Retina (tissue), 1 donor: ENCODE measurements at regions not wholly inside any gene's neighbourhood (a gene's known extent, or its start where the extent isn't known, plus 50 kb on each side); places are given as distances from the start of the nearest gene placed in this dataset.
"Not testable (repeated sequence)": the region's sequence is repeated elsewhere in the genome, so short reads cannot be mapped to it uniquely, and the experiment has no call there.

Experiments used
- DNase-seq: peaks from one replicate; pipeline ENCODE4 v3.0.0-alpha.2; 2016

DNA sequence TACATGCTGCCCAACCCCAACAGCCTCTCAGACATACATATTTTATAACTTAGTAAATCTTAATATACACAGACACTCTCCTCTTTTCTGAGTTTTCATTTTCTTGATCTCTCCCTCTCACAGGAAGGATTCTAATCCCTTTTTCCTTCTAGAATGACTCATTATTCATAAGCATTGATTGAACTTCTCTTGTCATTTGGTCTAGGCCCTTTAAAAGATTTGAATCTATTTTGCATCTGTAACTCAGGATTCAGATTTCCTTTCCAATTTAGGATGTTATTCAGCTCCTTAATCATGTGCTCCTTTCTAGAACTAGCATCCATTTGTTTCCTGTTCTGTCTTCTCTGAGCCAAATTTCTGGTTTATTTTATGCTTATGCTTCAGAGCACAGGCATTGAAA lies 624.5 kb upstream of the SGO1 start:
- DNase-seq = no peak

DNA sequence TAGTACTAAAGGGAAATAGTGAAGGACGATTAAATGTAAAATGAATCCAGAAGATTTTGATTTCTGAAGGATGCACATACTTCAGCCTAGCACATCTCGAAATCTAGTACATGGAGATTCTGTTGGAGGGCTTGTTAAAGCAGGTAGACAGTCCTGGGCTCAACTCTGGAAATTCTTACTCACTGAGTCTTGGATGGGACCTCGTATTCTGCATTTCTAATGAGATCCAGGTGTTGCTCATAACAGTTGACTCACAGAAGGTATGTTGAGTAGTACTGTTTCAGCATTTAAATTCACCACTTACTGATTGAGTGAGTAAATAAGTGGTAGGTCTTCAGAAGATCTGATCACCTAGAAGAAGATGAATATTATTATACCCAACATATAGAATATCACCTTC lies 623.4 kb upstream of the SGO1 start:
- DNase-seq = no peak

DNA sequence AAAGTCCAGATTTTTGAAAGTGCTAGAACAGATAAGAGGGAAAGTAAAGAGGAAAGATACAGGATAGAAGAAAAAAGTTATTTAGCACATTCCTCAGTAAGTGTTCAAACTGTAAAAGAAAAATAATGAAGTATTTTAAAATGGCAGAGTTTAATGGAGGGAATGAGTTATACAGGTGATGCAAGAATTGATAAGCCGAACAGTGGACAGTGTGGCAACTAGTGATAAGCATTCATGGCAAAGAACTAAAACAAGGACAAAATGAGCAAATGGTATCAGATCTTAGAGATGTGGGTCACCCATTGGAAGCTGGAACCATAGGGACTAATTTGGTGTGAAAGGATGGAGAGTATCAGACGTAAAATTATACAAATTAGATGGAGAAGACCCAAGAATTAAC lies 622.9 kb upstream of the SGO1 start:
- DNase-seq = no peak

DNA sequence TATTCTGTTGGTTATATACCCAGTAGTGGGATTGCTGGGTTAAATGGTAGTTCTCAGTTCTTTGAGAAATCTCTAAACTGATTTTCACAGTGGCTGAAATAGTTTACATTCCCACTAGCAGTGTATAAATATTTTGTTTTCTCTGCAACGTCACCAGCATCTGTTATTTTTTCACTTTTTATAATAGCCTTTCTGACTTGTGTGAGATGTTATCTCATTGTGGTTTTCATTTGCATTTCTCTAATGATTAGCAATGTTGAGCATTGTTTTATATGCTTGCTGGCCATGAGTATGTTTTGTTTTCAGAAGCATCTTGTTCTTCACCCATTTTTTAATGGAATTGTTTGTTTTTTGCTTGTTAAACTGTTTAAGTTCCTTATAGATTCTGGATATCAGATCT lies 612.7 kb upstream of the SGO1 start:
- no peak for DNase-seq

DNA sequence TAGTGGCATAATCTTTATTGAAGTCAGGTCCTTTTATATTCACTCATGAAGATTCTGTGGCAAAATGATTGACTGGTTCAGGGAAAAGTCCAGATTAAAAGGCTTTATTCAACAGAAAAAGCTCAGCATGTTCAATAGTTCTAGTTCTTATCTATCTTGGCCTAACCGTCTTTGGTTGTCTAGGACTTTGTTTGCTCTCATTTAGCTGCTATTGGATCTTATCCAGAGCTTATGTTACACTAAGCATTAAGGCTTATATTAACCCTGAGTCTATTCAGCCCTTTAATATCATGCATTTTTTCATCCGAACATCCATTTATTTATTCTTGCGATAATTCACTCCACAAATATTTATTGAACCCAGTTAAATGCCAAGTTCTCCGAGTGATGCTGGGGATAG lies 601.0 kb upstream of the SGO1 start:
- DNase-seq = no peak

DNA sequence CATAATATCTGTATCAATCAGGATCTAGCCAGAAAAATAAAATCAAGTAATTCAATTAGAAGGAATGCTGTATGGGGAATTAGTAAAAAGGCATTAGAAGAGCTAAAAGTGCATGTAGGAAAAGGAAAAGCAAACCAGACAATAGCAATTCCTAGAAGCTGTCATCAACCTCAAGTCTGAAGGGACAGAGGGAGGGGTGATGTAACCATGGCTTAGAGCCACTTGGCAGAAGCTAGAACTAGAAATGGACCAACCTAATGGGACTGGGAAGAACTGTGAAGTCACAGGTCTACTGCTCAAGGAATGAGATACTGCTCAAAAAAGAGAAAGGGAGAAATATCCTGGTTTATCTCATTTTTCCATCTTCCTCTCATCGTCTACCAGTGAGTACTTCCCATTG lies 590.7 kb upstream of the SGO1 start:
- DNase-seq = no peak

DNA sequence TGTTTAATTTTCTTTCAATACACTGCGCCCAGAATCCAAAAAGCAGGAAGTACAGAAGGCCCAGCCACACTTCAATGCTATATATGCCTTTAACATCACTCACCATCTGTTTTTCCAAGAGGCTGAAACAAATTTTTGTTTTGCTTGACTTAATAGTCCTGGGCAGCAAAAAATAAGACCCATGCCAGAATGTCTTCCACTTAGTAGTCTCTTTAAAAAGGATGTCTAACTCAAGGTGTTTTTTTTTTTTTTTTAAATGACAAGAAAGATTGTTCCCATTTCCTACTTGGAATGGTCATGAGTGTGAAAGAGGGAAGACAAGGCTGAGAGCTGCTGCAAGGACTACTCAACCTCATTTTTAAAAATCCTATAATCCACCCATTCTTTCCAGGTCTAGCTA lies 590.3 kb upstream of the SGO1 start:
- no peak for DNase-seq

DNA sequence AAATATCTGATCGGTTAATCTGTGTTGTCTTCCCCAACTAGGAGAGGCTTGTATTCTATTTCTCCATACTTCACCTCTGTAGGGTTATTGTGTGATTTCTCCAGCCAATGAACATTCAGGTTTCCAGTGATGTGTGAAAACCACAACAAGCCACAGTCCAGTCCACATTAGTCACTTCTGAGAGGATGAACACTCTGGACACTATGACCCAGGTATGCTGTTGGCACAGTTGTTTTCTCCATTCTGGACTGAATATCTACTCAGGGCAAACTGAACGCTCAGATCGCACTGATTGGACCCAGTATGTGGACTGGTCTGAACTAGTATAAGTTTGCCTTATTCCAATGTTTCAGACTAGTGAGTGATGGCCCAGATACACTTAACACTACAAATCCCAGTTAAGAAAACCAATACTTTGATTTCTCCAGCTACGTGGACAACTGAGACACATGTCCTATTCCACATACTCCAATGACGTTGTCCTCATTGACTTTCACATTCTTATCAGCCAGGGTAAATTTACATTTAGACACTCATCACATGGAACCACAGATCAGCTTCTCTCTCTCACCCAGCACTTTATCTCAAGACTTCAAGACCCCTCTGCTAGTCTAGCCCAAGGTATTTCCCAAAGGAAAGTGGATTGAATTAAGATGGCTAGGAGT lies 587.4 kb upstream of the SGO1 start:
- DNase-seq = no peak

DNA sequence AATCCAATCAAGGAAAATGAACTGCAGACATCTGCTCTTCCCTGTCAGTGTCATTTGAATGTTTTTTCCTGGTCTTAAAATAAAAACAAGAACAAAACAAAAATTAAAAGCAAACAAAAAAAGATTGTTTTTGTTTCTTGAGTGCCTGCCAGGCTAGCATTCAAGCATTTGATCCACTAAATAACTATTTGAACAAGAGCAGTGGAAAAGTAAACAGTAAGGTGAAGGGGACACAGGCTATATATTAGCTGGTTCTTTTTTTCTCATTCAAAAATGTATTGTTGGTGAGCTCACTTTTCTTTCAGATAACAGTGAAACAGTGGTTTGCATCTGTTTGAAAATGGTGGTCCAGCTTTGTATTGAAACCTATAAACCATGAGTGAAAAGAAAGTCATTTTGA lies 586.9 kb upstream of the SGO1 start:
- DNase-seq = no peak

DNA sequence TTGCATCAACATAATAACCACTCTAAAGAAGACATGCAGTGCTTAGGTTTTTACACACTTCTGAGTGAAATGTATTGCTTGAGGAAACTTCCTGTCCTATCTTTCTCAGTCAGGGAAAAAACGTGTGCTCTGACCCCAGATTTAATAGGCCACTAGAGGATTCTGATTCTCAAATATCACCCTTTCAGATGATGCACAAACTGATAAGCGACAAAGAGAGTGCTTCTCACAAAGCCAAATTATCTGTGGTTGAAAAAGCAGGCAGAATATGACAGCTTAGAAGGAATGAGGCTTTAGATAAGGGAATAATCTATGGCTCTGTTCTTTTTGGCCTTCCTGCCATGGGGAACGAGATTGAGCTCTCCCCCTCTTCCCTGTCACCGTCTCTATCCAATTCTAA lies 583.4 kb upstream of the SGO1 start:
- no peak for DNase-seq

DNA sequence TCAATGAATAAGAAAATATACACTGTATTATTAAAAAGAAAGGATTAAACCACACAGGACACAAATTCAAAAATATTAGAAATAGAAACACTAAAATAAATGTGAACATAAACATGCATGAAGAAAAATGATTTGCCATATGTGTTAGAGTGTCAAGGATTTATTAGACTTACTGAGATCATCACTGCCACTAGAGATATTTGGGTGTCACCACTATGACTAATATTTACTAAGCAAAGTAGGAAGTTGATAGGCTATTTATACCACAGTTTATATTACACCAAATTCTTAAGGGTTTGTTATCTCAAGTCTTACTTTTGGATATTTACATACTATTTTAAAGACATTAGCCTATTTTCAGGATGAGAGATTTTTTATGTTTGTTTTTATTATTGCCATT lies 575.0 kb upstream of the SGO1 start:
- DNase-seq = no peak

DNA sequence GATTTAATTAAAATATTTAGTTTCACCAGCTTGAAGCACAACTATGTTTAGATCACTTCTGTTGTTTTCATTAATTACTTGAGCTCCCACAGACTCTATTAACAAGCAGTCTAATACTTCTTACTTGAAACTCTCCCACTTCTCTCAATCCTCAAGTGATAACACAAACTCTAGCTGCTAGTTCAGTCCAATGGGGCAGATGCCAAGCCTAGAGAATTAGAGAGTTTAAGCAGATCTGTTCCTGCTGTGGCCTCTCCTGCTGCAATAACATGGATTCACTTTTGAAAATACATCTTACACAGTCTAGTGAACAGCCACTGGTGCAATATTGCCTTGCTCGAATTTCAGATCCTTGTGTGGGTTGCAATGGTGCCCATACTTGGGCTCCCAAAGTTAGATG lies 566.4 kb upstream of the SGO1 start:
- no peak for DNase-seq

DNA sequence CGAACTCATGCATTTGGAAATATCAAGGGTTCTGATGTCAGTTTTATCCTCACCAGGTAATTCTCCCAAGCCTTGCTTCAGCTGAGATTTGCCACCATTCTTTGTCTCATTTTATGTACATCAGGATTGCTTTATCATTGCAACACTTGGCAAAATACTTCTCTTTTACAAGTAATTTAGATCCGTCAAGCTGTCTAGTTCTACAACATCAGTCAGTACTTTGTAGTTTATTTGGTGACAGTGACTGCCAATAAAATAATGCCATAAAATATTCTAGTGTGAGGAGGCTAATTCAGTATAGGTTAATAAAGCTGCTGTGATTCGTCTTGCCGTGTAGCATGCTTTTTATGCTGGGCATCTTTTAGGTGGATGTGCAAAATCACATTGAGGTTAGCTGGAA lies 565.3 kb upstream of the SGO1 start:
- DNase-seq = no peak

DNA sequence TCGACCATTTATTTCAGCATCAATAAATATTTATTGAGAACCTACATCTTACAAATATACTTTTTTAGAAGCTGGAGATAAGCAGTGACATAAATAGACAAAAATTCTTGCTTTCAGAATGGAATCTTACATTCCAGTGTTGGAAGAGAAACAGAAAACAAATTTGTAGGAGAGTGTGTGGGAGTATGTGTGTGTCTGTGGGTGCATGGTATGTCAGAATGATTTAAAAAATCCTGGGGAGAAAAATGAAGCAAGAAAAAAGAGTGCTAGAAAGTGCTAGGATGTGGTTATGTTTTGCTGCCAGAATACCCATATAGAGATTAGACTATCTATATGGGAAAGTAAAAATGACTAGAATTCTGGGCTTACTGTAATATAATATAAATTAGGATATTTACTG lies 561.7 kb upstream of the SGO1 start:
- no peak for DNase-seq

DNA sequence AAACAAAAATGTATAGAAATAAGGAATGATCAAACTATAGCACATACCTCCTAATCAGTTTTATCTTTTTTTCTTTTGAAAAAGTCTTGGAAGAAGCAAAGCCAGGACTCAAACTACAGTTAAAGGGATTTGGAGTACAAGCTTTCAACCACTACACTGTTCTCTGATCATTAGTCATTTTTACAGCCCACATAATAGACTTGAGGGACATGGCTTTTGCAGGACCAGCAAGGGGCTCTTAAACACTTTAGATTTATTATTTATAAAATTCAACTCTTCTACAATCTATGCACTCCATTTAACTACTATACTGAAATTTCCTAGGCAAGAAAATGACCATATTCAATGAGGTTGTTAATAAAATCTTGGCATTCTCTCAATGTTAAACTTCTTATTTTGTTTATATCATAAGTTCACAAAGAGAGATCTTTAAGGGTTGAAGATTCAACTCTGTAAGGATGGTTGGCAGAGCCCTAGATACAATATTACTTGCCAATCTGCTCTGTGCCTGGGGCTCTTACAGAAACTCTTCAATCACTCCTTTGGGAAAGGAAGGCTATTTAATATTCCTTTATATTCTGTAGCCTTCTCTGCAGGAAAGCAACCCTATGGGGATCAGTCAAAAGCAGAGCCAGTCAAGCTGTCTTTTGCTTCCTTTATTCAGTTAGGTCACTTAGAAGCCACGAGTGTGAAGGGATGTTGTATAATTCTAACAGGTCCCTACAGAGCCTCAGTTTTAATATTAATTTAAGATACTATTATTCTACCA lies 557.7 kb upstream of the SGO1 start:
- no peak for DNase-seq

DNA sequence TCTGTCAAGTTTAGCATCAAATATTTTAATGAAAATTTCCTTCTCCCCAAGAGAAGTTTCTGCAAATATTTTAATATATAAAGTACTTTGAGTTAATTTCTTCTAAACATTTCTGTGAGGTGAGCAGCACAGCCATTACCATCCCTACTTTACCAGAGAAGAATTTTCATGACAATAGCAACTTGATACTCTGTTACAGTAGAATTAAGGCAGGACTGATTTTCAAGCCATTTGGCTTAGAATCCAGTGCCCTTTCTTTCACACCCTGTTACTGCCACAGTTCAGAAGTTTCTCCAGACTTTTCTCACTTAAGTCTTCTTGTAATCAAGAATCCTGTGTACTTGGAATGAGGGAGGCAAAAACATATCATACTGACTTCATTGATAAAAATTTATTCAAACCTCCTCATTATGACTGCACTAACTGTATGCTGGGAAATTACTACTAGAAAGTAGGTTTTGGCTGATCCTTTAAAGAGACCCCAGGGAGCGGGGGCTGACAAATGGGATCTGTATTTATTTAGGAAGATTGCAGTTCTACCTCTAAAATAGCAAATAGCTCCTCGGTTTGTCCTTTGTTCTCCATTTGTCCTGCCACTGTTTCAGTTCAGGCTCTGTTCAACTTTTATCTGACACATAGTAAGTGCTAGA lies 557.0 kb upstream of the SGO1 start:
- no peak for DNase-seq

DNA sequence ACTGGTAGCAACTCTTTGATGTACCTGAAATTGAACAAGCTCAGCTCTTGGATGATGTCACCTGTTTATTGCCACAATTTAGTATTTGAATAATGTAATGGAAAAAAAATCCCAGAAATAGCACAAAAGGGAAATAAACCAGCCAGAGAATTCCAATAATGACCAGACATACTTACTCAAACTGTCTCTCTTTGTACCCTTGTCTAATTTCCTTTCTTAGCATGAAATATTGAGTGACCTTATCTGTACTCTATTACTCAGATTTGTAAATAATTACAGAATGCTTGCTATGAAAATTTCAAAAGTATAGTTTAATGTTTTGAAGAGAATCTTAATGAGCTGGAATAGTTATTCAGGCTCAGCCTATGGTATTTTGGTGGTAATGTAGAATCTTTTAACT lies 555.4 kb upstream of the SGO1 start:
- DNase-seq = no peak

DNA sequence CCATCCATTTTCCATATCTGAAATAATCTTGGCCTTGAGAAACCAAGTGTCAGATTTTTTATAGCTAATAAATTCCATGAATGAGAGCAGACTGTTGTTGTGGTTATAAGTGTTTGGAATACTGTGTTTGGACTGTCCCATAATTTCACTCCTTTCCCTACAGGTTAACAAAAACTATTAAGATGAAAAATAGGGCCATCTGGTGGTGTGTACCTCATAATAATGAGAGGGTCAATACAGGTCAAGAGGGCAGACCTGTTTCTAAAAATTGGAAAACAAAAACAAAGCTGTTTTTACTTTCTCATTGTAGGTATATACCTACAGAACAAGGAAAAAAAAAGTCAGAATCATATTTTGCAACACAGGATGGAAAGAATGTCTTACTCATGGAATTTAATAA lies 553.8 kb upstream of the SGO1 start:
- DNase-seq = no peak

DNA sequence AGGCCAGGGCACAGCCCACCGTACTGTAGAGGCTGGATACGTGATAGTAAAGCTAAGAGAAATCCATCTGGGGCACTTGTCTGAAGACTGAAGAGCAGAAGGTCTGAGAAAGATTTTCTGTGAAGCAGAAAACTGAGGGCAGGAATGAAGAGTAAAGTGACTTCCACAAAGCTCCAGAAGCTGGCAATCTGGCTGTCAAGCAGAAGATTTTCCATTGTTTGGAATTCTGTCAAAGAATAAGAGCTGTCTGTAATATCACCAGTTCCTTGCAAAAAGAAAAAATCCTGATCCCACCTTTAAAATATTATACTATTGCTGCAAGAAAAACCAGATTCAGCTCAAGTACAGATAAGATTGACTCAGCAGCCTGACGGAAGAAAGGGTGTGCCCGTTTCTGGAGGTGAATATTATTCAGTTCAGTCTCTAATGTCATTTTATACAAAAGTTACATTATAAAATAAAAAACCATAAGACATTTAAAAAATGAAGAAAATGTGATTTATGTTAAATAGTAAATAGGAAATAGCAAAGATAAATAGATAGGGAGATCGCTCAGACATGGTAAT lies 550.4 kb upstream of the SGO1 start:
- no peak for DNase-seq

DNA sequence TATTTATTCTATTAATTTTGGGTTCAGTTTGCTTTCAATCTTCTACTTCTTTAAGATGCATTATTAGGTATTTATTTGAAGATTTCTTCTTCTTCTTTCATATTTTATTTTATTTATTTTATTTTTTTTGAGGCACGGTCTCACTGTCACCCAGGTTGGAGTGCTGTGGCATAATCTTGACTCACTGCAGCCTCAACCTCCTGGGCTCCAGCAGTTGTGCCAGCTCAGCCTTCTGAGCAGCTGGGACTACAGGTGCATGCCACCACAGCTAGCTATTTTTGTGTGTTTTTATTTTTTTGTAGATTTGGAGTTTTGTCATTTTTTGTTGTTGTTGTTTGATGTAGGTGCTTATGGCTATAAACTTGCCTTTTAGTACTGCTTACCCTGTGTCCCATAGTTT lies 543.2 kb upstream of the SGO1 start:
- DNase-seq = no peak

DNA sequence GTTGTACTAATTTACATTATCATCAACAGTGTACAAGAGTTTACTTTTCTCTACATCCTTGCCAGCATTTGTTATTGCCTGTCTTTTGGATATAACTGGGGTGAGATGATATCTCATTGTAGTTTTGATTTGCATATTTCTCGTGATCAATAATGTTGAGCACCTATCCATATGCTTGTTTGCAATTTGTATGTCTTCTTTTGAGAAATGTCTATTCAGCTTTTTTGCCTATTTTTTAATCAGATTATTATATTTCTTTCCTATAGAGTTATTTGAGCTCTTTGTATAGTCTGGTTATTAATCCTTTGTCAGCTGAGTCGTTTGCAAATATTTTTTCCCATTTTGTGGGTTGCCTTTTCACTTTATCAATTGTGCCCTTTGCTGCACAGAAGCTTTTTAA lies 540.8 kb upstream of the SGO1 start:
- no peak for DNase-seq

DNA sequence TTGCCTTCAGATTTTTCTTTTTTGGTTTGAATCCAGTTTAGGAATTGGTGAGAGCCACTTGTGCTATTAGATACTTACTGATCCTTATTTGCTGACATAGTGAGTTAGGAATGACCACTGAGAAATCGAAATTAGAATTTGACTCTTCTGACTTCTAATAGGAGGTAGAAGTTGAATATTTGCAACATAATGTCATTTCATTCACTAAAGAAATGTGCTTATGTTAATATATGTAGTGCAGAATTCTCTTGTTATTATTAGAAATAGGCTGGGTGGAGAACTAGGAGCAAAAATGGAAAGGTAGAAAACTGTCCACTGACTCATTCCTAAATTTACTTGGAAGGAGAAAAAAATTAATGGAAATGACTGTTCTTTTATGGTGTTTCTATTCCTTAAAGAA lies 538.2 kb upstream of the SGO1 start:
- no peak for DNase-seq

DNA sequence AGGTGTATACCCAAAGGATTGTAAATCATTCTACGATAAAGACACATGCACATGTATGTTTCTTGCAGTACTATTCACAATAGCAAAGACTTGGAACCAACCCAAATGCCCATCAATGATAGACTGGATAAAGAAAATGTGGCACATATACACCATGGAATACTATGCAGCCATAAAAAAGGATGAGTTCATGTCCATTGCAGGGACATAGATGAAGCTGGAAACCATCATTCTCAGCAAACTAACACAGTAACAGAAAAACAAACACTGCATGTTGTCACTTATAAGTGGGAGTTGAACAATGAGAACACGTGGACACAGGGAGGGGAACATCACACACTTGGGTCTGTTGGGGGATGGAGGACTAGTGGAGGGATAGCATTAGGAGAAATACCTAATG lies 530.4 kb upstream of the SGO1 start:
- DNase-seq = not testable (repeated sequence)

DNA sequence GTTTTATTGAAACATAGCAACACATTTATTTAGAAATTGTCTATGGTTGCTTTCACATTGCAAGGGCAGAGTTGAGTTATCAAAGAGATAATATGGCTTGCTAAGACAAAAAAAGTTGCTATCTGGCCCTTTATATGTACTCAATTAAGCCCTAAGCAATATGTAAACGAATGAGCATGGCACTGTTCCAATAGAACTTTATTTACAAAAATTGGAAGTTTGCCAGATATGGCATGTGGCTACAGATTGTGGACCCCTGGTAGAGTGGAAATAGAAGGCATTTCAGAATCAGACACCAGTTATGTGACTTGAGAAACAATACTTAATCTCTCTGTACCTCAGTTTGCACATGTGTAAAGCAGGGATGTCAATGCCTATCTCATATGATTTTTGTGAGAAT lies 515.6 kb upstream of the SGO1 start:
- DNase-seq = no peak
